MCF 10A (cell line): ENCODE measurements at regions not wholly inside any gene's neighbourhood (a gene's known extent, or its start where the extent isn't known, plus 50 kb on each side); places are given as distances from the start of the nearest gene placed in this dataset. TPM values are rescaled to one million over a fixed set of nuclear protein-coding genes. Genes with fewer than 3 reads are reported as not detected.

Experiments
- BruUV-seq: library from RNA; stranded (reverse); fragments of 400-500 nt; replicated peaks from 2 replicates; lab custom pipeline; 2021; lab: Mats Ljungman, UMichigan
- CTCF ChIA-PET: fragments of 300-600 bp; sonication (Branson Sonifier 250); formaldehyde crosslinking; extraction: SDS; loops from one replicate; lab custom pipeline; 2021; ENCODE audit warnings: antibody characterized with exemption, inconsistent platforms; lab: Yijun Ruan, JAX
- POLR2A ChIA-PET: fragments of 300-600, 350-650 bp; sonication (Branson Sonifier 250); formaldehyde crosslinking; extraction: SDS; loops from one replicate; lab custom pipeline; 2020; ENCODE audit warnings: antibody characterized with exemption, inconsistent platforms; lab: Yijun Ruan, JAX
- DNase-seq: peaks from one replicate; pipeline ENCODE4 v3.0.0-alpha.2; 2018; ENCODE audit not compliant: unreplicated experiment
- H3K27ac Mint-ChIP-seq: one replicate; pipeline ENCODE4 v1.8.0; 2022; ENCODE audit warnings: mild to moderate bottlenecking, low read depth, mixed read lengths; ENCODE audit not compliant: unreplicated experiment
- H3K27me3 Mint-ChIP-seq: one replicate; pipeline ENCODE4 v1.8.0; 2022; ENCODE audit warnings: mixed read lengths; ENCODE audit not compliant: insufficient read depth, unreplicated experiment
- H3K36me3 Mint-ChIP-seq: one replicate; pipeline ENCODE4 v1.8.0; 2022; ENCODE audit warnings: mild to moderate bottlenecking, moderate library complexity, mixed read lengths; ENCODE audit not compliant: insufficient read depth, unreplicated experiment
- H3K4me1 Mint-ChIP-seq: one replicate; pipeline ENCODE4 v1.8.0; 2022; ENCODE audit warnings: mixed read lengths; ENCODE audit not compliant: insufficient read depth, unreplicated experiment
- H3K4me3 Mint-ChIP-seq: one replicate; pipeline ENCODE4 v1.8.0; 2022; ENCODE audit warnings: mild to moderate bottlenecking, moderate library complexity, mixed read lengths; ENCODE audit not compliant: unreplicated experiment
- H3K9me3 Mint-ChIP-seq: one replicate; pipeline ENCODE4 v1.8.0; 2022; ENCODE audit warnings: mixed read lengths; ENCODE audit not compliant: unreplicated experiment
- intact Hi-C: fragments of 100-400 bp; cut with micrococcal nuclease; formaldehyde crosslinking; loops from 2 replicates; pipeline ENCODE4 v1.14.1; 2022
- microRNA-seq: library from miRNA; unstranded; fragments of <30 nt; microRNA quantifications from one replicate; pipeline ENCODE4 v1.2.0, GENCODE V29; 2022
- TF ChIP-seq, protein P1 (sequence below): fragments of 200-600 bp; IDR thresholded peaks from one replicate; pipeline ENCODE4 v1.8.0; 2022; ENCODE audit warnings: antibody characterized with exemption, mild to moderate bottlenecking; ENCODE audit not compliant: unreplicated experiment

DNA sequence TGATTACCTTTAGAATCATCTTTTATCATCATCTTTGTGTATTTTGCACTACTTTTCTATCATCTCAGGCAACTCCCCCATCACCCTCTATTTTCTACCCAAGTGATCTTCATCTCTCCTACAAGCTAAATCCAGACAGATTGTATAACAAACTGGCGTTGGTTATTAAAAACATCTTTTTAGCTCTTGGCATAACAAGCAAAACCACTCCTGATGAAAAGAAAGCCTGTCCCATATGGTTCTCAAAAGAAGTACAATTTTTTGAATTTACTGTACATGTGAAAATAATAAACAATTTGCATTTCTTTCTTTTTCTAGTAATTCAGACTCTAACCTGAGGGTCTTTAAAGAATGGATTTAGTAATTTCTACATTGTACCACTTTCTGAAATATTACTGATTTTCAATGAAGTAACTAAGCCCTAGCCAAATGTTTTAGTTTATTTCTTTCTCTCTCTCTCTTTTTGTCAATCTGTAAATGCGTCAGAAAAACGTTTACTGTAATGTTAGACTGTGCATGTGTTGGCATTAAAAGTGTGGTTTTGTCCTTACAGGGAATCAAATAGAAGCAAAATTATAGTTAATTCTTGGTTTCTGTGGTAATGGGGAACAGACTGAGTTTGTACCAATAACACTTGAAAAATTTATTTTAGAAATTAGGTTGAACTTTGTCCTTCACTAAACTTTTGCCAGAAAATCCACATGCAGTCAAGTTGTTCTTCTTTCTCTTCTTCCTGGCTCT is 52.5 kb upstream of the RPS23 start:
- Mint-ChIP-seq H3K27me3 (no peaks in the 10 kb centered on the region), H3K27ac (no peak overlapping the region), H3K9me3 (no peaks in the 10 kb centered on the region), H3K4me1 (no peaks in the 10 kb centered on the region), H3K4me3 (no peak overlapping the region), H3K36me3 (no peaks in the 10 kb centered on the region)
- POLR2A ChIA-PET, result interaction anchor here (0.7 kb wide), 1 partner anchor 741 kb away, joined by 3 read pairs; no protein-coding TSS in a partner anchor
- intact Hi-C loops, result no loop called here
- no peak for DNase-seq
- TF ChIP-seq, protein P1, sequence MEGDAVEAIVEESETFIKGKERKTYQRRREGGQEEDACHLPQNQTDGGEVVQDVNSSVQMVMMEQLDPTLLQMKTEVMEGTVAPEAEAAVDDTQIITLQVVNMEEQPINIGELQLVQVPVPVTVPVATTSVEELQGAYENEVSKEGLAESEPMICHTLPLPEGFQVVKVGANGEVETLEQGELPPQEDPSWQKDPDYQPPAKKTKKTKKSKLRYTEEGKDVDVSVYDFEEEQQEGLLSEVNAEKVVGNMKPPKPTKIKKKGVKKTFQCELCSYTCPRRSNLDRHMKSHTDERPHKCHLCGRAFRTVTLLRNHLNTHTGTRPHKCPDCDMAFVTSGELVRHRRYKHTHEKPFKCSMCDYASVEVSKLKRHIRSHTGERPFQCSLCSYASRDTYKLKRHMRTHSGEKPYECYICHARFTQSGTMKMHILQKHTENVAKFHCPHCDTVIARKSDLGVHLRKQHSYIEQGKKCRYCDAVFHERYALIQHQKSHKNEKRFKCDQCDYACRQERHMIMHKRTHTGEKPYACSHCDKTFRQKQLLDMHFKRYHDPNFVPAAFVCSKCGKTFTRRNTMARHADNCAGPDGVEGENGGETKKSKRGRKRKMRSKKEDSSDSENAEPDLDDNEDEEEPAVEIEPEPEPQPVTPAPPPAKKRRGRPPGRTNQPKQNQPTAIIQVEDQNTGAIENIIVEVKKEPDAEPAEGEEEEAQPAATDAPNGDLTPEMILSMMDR, result no peak
- CTCF ChIA-PET, result interaction anchor here (1.0 to 1.2 kb wide), 3 partner anchors 13 to 19 kb away, joined by 3 to 5 read pairs (median 3); no protein-coding TSS in a partner anchor
- BruUV-seq, result no TSS peak

DNA sequence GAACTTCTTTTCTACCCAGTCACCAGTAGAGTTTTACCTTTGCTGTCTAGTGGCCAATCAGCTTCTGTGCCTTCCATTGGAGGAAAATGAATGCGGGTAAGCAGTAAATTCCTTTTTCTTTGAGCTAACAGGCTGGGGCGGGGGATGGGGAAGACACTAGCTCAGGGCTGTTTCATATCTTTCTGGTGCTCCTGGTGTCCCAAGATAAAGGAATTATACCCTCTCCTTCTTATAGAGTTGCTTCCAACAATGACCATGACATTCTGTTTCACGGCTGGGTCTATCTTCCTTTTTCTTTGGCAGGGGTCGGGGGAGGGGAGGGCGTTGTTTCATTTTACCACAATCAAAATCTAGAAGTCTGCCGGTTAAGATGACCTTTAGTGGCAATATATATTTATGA is 51.2 kb upstream of the RPS23 start:
- CTCF ChIA-PET, result interaction anchor here (0.9 to 1.3 kb wide), 2 partner anchors 8 to 18 kb away, joined by 3 to 4 read pairs; no protein-coding TSS in a partner anchor
- TF ChIP-seq, protein P1, result no peak
- Mint-ChIP-seq H3K4me3 (no peak overlapping the region), H3K9me3 (no peaks in the 10 kb centered on the region), H3K36me3 (no peaks in the 10 kb centered on the region), H3K4me1 (no peaks in the 10 kb centered on the region), H3K27me3 (no peaks in the 10 kb centered on the region), H3K27ac (no peak overlapping the region)
- BruUV-seq, result no TSS peak
- POLR2A ChIA-PET, result no interaction called here
- intact Hi-C loops, result no loop called here
- no peak for DNase-seq

Small RNAs in the stretch of these regions (microRNA-seq; reads per million reads assigned to microRNA genes)
- not detected for gene MIR3977
